Panc1 (cell line): ENCODE measurements at regions not wholly inside any gene's neighbourhood (a gene's known extent, or its start where the extent isn't known, plus 50 kb on each side); places are given as distances from the start of the nearest gene placed in this dataset.

Source experiments
- ATAC-seq: fragments of 200-7000 bp; cut with Tn5 transposase; 2 replicates; pipeline ENCODE4 v1.9.1; 2020; ENCODE audit warnings: mild to moderate bottlenecking, moderate library complexity
- BruUV-seq: library from RNA; stranded (reverse); fragments of 400-500 nt; replicated peaks from 2 replicates; lab custom pipeline; 2021; lab: Mats Ljungman, UMichigan
- CTCF ChIA-PET: fragments of 300-600 bp; sonication (Branson Sonifier 250); formaldehyde crosslinking; loops from one replicate; lab custom pipeline; 2022; ENCODE audit warnings: antibody characterized with exemption; lab: Charles Lee
- POLR2A ChIA-PET: fragments of 300-600 bp; sonication (Branson Sonifier 250); formaldehyde crosslinking; loops from one replicate; lab custom pipeline; 2022; ENCODE audit warnings: antibody characterized with exemption; lab: Charles Lee
- DNase-seq: peaks from one replicate; pipeline ENCODE4 v3.0.0-alpha.2; 2010; ENCODE audit warnings: low read depth, low spot score
- H3K27ac ChIP-seq: 2 replicates; pipeline ENCODE4 v1.5.1; 2011; ENCODE audit warnings: mild to moderate bottlenecking, low read length, inconsistent platforms
- H3K27me3 ChIP-seq: fragments of 200-500 bp; sonication (Bioruptor generic); 2 replicates; pipeline ENCODE4 v1.6.0; 2014; ENCODE audit warnings: low read length, inconsistent platforms; ENCODE audit not compliant: control insufficient read depth, insufficient read depth
- H3K36me3 ChIP-seq: fragments of 200-500 bp; sonication (Bioruptor generic); 2 replicates; pipeline ENCODE4 v1.5.1; 2014; ENCODE audit warnings: inconsistent platforms, mild to moderate bottlenecking, low read length, moderate library complexity; ENCODE audit not compliant: control insufficient read depth, insufficient read depth
- H3K4me1 ChIP-seq: 2 replicates; pipeline ENCODE4 v1.5.1; 2011; ENCODE audit warnings: inconsistent platforms, mild to moderate bottlenecking, low read length, moderate library complexity; ENCODE audit not compliant: control insufficient read depth, insufficient read depth
- H3K4me3 ChIP-seq, 2 experiments: 2 replicates each; pipeline ENCODE4 v1.5.1; 2011 to 2012; ENCODE audit warnings: low read depth in 2 of 2, low read length in 2 of 2, mild to moderate bottlenecking in 2 of 2, inconsistent platforms in 1 of 2, moderate library complexity in 1 of 2
- H3K9me3 ChIP-seq: fragments of 200-500 bp; sonication (Bioruptor generic); 2 replicates; pipeline ENCODE4 v1.5.1; 2014; ENCODE audit warnings: low read depth, mild to moderate bottlenecking, inconsistent platforms, low read length, moderate library complexity; ENCODE audit not compliant: control insufficient read depth, insufficient read depth
- POLR2AphosphoS5 ChIP-seq: IDR thresholded peaks from 2 replicates; pipeline ENCODE4 v1.6.1; 2012; ENCODE audit warnings: mild to moderate bottlenecking, low read depth, low read length, moderate library complexity
- SIN3A ChIP-seq: IDR thresholded peaks from 2 replicates; pipeline ENCODE4 v1.6.1; 2012; ENCODE audit warnings: low read depth, mild to moderate bottlenecking, low read length, moderate library complexity, borderline replicate concordance; ENCODE audit not compliant: insufficient read depth
- TCF7L2 ChIP-seq: IDR thresholded peaks from 2 replicates; pipeline ENCODE4 v1.6.1; 2011; ENCODE audit warnings: mild to moderate bottlenecking, low read depth, low read length, inconsistent platforms
- in situ Hi-C: cut with HindIII; loops from 2 replicates; pipeline ENCODE4 v1.10.0; 2016; ENCODE audit warnings: low sequenced_read_pairs, low pct_unique_long_range_greater_than_20kb
- intact Hi-C: fragments of 100-400 bp; cut with micrococcal nuclease; formaldehyde crosslinking; loops from one replicate; pipeline ENCODE4 v1.10.0; 2022; ENCODE audit not compliant: unreplicated experiment
- TF ChIP-seq, protein P1 (sequence below): fragments of 450-650 bp; IDR thresholded peaks from 2 replicates; pipeline ENCODE4 v1.5.1; 2017; ENCODE audit warnings: mild to moderate bottlenecking
- TF ChIP-seq, protein P2 (sequence below), 2 experiments: IDR thresholded peaks; 2 replicates each; pipeline ENCODE4 v1.6.1; 2011 to 2012; ENCODE audit warnings: low read depth in 2 of 2, control low read depth in 1 of 2, low read length in 1 of 2, mild to moderate bottlenecking in 1 of 2, moderate library complexity in 1 of 2; ENCODE audit not compliant: insufficient read depth in 1 of 2

DNA sequence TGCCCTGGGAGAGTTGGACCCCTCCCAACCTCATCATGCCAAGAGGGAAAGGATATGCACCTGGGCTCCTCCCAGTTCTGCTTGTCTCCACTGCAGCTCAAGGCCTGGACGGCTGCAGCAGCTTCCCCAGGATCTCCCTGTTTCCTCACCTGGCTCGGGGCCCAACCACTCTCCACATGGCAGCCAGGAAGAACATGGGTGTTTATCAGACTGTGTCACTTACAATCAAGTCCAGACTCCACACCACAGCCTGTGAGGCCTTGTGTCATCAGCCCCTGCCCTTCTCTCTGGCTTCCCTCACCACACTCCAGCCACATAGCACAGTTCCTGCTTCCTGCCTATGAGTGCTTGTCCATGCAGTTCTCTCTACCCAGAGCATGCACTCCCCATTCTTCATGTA lies 534.4 kb downstream of the EPHB1 start:
- TF ChIP-seq SIN3A (no peak), TCF7L2 (no peak), POLR2AphosphoS5 (no peak)
- TF ChIP-seq, protein P1, sequence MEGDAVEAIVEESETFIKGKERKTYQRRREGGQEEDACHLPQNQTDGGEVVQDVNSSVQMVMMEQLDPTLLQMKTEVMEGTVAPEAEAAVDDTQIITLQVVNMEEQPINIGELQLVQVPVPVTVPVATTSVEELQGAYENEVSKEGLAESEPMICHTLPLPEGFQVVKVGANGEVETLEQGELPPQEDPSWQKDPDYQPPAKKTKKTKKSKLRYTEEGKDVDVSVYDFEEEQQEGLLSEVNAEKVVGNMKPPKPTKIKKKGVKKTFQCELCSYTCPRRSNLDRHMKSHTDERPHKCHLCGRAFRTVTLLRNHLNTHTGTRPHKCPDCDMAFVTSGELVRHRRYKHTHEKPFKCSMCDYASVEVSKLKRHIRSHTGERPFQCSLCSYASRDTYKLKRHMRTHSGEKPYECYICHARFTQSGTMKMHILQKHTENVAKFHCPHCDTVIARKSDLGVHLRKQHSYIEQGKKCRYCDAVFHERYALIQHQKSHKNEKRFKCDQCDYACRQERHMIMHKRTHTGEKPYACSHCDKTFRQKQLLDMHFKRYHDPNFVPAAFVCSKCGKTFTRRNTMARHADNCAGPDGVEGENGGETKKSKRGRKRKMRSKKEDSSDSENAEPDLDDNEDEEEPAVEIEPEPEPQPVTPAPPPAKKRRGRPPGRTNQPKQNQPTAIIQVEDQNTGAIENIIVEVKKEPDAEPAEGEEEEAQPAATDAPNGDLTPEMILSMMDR: no peak
- TF ChIP-seq, protein P2, sequence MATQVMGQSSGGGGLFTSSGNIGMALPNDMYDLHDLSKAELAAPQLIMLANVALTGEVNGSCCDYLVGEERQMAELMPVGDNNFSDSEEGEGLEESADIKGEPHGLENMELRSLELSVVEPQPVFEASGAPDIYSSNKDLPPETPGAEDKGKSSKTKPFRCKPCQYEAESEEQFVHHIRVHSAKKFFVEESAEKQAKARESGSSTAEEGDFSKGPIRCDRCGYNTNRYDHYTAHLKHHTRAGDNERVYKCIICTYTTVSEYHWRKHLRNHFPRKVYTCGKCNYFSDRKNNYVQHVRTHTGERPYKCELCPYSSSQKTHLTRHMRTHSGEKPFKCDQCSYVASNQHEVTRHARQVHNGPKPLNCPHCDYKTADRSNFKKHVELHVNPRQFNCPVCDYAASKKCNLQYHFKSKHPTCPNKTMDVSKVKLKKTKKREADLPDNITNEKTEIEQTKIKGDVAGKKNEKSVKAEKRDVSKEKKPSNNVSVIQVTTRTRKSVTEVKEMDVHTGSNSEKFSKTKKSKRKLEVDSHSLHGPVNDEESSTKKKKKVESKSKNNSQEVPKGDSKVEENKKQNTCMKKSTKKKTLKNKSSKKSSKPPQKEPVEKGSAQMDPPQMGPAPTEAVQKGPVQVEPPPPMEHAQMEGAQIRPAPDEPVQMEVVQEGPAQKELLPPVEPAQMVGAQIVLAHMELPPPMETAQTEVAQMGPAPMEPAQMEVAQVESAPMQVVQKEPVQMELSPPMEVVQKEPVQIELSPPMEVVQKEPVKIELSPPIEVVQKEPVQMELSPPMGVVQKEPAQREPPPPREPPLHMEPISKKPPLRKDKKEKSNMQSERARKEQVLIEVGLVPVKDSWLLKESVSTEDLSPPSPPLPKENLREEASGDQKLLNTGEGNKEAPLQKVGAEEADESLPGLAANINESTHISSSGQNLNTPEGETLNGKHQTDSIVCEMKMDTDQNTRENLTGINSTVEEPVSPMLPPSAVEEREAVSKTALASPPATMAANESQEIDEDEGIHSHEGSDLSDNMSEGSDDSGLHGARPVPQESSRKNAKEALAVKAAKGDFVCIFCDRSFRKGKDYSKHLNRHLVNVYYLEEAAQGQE (IDR thresholded peaks at IDR 0.05; ENCODE audit: insufficient read depth in 1 of 2, low read depth in 2 of 2, low read length in 1 of 2): no peak
- DNase-seq (no peak), ATAC-seq (no peak)
- H3K36me3 ChIP-seq: no peaks in the 10 kb centered on the region
- ChIA-PET CTCF (no interaction called here), POLR2A (no interaction called here)
- H3K4me3 ChIP-seq: no peak overlapping the region
- H3K27ac ChIP-seq: no peak overlapping the region
- intact Hi-C loops (no loop called here), in situ Hi-C loops (no loop called here)
- no peaks in the 10 kb centered on the region; the same call in 1 of the 2 replicates for H3K27me3 ChIP-seq
- no peaks in the 10 kb centered on the region for H3K4me1 ChIP-seq
- no TSS peak for BruUV-seq
- H3K9me3 ChIP-seq: no peaks in the 10 kb centered on the region

DNA sequence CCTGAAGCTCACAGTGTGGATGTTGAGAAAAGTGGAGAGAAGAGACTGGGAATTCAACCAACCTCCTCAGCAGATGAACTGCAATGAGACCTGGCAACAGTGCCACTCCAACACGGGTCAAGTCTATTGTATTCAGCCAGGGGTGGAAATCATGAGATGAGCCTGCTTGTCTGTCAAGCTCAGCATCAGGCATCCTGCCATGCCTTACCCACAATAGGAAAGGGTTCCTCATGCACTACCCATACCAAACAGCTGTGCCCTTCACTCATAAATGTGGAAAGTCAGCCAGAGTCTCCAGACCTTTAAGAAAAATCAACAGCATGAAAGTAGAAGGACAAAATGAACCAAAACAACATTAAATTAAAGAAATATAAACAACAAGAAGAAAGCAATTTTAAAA lies 542.1 kb downstream of the EPHB1 start:
- H3K27me3 ChIP-seq: no peaks in the 10 kb centered on the region
- intact Hi-C loops: no loop called here
- H3K4me1 ChIP-seq: no peaks in the 10 kb centered on the region
- ATAC-seq: no peak
- BruUV-seq: no TSS peak
- DNase-seq: no peak
- CTCF ChIA-PET: no interaction called here
- no peak overlapping the region for H3K27ac ChIP-seq
- POLR2A ChIA-PET: no interaction called here
- H3K4me3 ChIP-seq: no peak overlapping the region
- TF ChIP-seq TCF7L2 (no peak), POLR2AphosphoS5 (no peak), SIN3A (no peak)
- TF ChIP-seq, protein P1: no peak
- TF ChIP-seq, protein P2 (IDR thresholded peaks at IDR 0.05; ENCODE audit: insufficient read depth in 1 of 2, low read depth in 2 of 2, low read length in 1 of 2): no peak
- H3K36me3 ChIP-seq: no peaks in the 10 kb centered on the region
- no peaks in the 10 kb centered on the region for H3K9me3 ChIP-seq
- in situ Hi-C loops: no loop called here
